GM23338 (cell line): ENCODE measurements at regions not wholly inside any gene's neighbourhood (a gene's known extent, or its start where the extent isn't known, plus 50 kb on each side); places are given as distances from the start of the nearest gene placed in this dataset.

Experiments used
- CREB1 ChIP-seq: fragments of 250-450 bp; sonication (Bioruptor Pico); IDR thresholded peaks from 2 replicates; pipeline ENCODE4 v1.5.0; 2020; ENCODE audit warnings: low read depth, mild to moderate bottlenecking, moderate library complexity
- EZH2 ChIP-seq: fragments of 200-600 bp; sonication (generic); IDR thresholded peaks from one replicate; pipeline ENCODE4 v1.8.0; 2017; ENCODE audit warnings: antibody characterized with exemption, mild to moderate bottlenecking, low read depth; ENCODE audit not compliant: unreplicated experiment
- EZH2phosphoT487 ChIP-seq: fragments of 200-600 bp; sonication (generic); IDR thresholded peaks from one replicate; pipeline ENCODE4 v1.8.1; 2018; ENCODE audit warnings: antibody characterized with exemption; ENCODE audit not compliant: unreplicated experiment
- JUNB ChIP-seq: IDR thresholded peaks from one replicate; pipeline ENCODE4 v1.6.1; 2016; ENCODE audit warnings: antibody characterized with exemption; ENCODE audit not compliant: unreplicated experiment
- NANOG ChIP-seq: IDR thresholded peaks from 2 replicates; pipeline ENCODE4 v1.6.1; 2016; ENCODE audit warnings: antibody characterized with exemption, borderline replicate concordance
- POLR2AphosphoS5 ChIP-seq: IDR thresholded peaks from 2 replicates; pipeline ENCODE4 v1.6.1; 2016; ENCODE audit warnings: antibody characterized with exemption, low read depth
- STAT1 ChIP-seq: IDR thresholded peaks from one replicate; pipeline ENCODE4 v1.6.1; 2016; ENCODE audit warnings: antibody characterized with exemption; ENCODE audit not compliant: unreplicated experiment
- ZNF114 ChIP-seq: fragments of 250-450 bp; sonication (Bioruptor Pico); IDR thresholded peaks from 2 replicates; pipeline ENCODE4 v1.5.0; 2020; ENCODE audit warnings: mild to moderate bottlenecking, moderate library complexity
- ZNF331 ChIP-seq: fragments of 250-450 bp; sonication (Bioruptor Pico); IDR thresholded peaks from 2 replicates; pipeline ENCODE4 v1.5.0; 2020; ENCODE audit warnings: low read depth, mild to moderate bottlenecking, moderate library complexity
- TF ChIP-seq, protein P1 (sequence below), 2 experiments: fragments of 200-600 bp in 1 of 2; sonication (generic) in 1 of 2; conservative IDR thresholded peaks; 2 replicates each; pipeline versions ENCODE4 v1.5.1 to v1.6.1; 2016 to 2017; ENCODE audit warnings: antibody characterized with exemption in 2 of 2, low read depth in 2 of 2, mild to moderate bottlenecking in 2 of 2, moderate library complexity in 1 of 2
- TF ChIP-seq, protein P2 (sequence below): IDR thresholded peaks from 2 replicates; pipeline ENCODE4 v1.6.1; 2016; ENCODE audit warnings: antibody characterized with exemption
- TF ChIP-seq, protein P3 (sequence below): IDR thresholded peaks from one replicate; pipeline ENCODE4 v1.6.1; 2018; ENCODE audit warnings: antibody characterized with exemption; ENCODE audit not compliant: unreplicated experiment

DNA sequence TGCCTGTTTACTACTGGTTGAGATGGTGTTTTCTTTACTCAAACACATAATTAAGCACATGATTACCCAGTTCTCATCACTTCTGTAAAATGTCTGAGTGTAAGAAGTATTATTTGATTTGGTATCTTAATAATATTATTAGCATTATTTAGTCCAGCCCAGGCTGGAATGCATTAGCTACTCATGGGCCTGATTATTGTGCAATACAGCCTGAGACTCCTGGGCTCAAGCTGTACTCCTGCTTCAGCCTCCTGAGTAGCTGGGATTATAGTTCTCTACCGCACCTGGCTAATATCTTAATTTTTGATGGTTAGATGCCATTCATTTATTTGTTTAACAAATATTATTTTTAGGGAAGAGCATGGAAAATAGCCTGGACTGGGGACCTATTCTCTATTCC lies 197.6 kb upstream of the MC4R start:
- TF ChIP-seq, protein P1, sequence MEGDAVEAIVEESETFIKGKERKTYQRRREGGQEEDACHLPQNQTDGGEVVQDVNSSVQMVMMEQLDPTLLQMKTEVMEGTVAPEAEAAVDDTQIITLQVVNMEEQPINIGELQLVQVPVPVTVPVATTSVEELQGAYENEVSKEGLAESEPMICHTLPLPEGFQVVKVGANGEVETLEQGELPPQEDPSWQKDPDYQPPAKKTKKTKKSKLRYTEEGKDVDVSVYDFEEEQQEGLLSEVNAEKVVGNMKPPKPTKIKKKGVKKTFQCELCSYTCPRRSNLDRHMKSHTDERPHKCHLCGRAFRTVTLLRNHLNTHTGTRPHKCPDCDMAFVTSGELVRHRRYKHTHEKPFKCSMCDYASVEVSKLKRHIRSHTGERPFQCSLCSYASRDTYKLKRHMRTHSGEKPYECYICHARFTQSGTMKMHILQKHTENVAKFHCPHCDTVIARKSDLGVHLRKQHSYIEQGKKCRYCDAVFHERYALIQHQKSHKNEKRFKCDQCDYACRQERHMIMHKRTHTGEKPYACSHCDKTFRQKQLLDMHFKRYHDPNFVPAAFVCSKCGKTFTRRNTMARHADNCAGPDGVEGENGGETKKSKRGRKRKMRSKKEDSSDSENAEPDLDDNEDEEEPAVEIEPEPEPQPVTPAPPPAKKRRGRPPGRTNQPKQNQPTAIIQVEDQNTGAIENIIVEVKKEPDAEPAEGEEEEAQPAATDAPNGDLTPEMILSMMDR (conservative IDR thresholded peaks at IDR 0.05; ENCODE audit: low read depth in 2 of 2) = no peak
- TF ChIP-seq ZNF114 (no peak), POLR2AphosphoS5 (no peak), EZH2phosphoT487 (no peak), EZH2 (no peak), JUNB (no peak), CREB1 (CRISPR knock-in tag) (no peak), ZNF331 (CRISPR knock-in tag) (no peak), NANOG (no peak), STAT1 (no peak)
- TF ChIP-seq, protein P2, sequence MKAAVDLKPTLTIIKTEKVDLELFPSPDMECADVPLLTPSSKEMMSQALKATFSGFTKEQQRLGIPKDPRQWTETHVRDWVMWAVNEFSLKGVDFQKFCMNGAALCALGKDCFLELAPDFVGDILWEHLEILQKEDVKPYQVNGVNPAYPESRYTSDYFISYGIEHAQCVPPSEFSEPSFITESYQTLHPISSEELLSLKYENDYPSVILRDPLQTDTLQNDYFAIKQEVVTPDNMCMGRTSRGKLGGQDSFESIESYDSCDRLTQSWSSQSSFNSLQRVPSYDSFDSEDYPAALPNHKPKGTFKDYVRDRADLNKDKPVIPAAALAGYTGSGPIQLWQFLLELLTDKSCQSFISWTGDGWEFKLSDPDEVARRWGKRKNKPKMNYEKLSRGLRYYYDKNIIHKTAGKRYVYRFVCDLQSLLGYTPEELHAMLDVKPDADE = no peak
- TF ChIP-seq, protein P3, sequence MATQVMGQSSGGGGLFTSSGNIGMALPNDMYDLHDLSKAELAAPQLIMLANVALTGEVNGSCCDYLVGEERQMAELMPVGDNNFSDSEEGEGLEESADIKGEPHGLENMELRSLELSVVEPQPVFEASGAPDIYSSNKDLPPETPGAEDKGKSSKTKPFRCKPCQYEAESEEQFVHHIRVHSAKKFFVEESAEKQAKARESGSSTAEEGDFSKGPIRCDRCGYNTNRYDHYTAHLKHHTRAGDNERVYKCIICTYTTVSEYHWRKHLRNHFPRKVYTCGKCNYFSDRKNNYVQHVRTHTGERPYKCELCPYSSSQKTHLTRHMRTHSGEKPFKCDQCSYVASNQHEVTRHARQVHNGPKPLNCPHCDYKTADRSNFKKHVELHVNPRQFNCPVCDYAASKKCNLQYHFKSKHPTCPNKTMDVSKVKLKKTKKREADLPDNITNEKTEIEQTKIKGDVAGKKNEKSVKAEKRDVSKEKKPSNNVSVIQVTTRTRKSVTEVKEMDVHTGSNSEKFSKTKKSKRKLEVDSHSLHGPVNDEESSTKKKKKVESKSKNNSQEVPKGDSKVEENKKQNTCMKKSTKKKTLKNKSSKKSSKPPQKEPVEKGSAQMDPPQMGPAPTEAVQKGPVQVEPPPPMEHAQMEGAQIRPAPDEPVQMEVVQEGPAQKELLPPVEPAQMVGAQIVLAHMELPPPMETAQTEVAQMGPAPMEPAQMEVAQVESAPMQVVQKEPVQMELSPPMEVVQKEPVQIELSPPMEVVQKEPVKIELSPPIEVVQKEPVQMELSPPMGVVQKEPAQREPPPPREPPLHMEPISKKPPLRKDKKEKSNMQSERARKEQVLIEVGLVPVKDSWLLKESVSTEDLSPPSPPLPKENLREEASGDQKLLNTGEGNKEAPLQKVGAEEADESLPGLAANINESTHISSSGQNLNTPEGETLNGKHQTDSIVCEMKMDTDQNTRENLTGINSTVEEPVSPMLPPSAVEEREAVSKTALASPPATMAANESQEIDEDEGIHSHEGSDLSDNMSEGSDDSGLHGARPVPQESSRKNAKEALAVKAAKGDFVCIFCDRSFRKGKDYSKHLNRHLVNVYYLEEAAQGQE = no peak
